HCT116 (cell line): ENCODE measurements at regions not wholly inside any gene's neighbourhood (a gene's known extent, or its start where the extent isn't known, plus 50 kb on each side); places are given as distances from the start of the nearest gene placed in this dataset.

Experiments
- ATAC-seq: fragments of 200-7000 bp; cut with Tn5 transposase; 2 replicates; pipeline ENCODE4 v1.9.1; 2020; ENCODE audit warnings: mild to moderate bottlenecking, moderate library complexity
- BruUV-seq: library from RNA; stranded (reverse); fragments of 400-500 nt; replicated peaks from 2 replicates; lab custom pipeline; 2021; lab: Mats Ljungman, UMichigan
- CTCF ChIA-PET: fragments of 300-600 bp; sonication (Branson Sonifier 250); formaldehyde crosslinking; loops from one replicate; lab custom pipeline; 2021; ENCODE audit warnings: antibody characterized with exemption; lab: Charles Lee
- POLR2A ChIA-PET: fragments of 300-600, 350-600 bp; sonication (Branson Sonifier 250); formaldehyde crosslinking; loops from one replicate; lab custom pipeline; 2021; ENCODE audit warnings: antibody characterized with exemption; lab: Charles Lee
- RAD21 ChIA-PET, 2 experiments: fragments of 300-600 bp; sonication (Branson Sonifier 250); formaldehyde crosslinking; loops; one replicate each; lab custom pipeline; 2023; ENCODE audit warnings: low total read pairs in 2 of 2; ENCODE audit not compliant: uncharacterized antibody in 2 of 2, unreplicated experiment in 2 of 2, low non-redundant PET in 1 of 2; lab: Charles Lee
- DNase-seq: peaks from one replicate; pipeline ENCODE4 v3.0.0-alpha.2; 2010; ENCODE audit warnings: low read depth, low spot score
- H2AFZ ChIP-seq: fragments of 200-600 bp; shearing (Covaris generic), sonication (generic); 2 replicates; pipeline ENCODE4 v1.6.1; 2017; ENCODE audit warnings: low read depth, mixed run types, mixed read lengths, antibody characterized with exemption, low read length; ENCODE audit not compliant: poor library complexity, severe bottlenecking
- H3K27ac ChIP-seq: 2 replicates; pipeline ENCODE4 v1.5.1; 2012; ENCODE audit warnings: low read depth, low read length
- H3K27me3 ChIP-seq: fragments of 200-600 bp; sonication (generic); 2 replicates; pipeline ENCODE4 v1.6.1; 2016; ENCODE audit warnings: mixed run types, low read length, mixed read lengths; ENCODE audit not compliant: insufficient read depth
- H3K36me3 ChIP-seq, 2 experiments: fragments of 200-500 bp in 1 of 2; fragments of 200-600 bp in 1 of 2; sonication (Bioruptor generic) in 1 of 2; sonication (generic) in 1 of 2; 2 replicates each; pipeline versions ENCODE4 v1.5.1 to v1.6.1; 2014 to 2016; ENCODE audit warnings: low read length in 2 of 2, inconsistent platforms in 1 of 2, mixed read lengths in 1 of 2, mixed run types in 1 of 2; ENCODE audit not compliant: insufficient read depth in 2 of 2, control insufficient read depth in 1 of 2
- H3K4me1 ChIP-seq, 2 experiments: fragments of 200-600 bp in 1 of 2; sonication (generic) in 1 of 2; 2 replicates each; pipeline versions ENCODE4 v1.5.1 to v1.6.1; 2012 to 2017; ENCODE audit warnings: low read length in 2 of 2, inconsistent platforms in 1 of 2, mild to moderate bottlenecking in 1 of 2, mixed read lengths in 1 of 2, mixed run types in 1 of 2, moderate library complexity in 1 of 2; ENCODE audit not compliant: insufficient read depth in 2 of 2, control insufficient read depth in 1 of 2
- H3K4me2 ChIP-seq: fragments of 200-600 bp; sonication (generic); 2 replicates; pipeline ENCODE4 v1.6.1; 2017; ENCODE audit warnings: mixed run types, low read length, mixed read lengths
- H3K4me3 ChIP-seq, 2 experiments: fragments of 200-600 bp in 1 of 2; sonication (generic) in 1 of 2; replicated peaks in 1 of 2; 2 replicates each; pipeline ENCODE4 v1.5.1; 2011 to 2016; ENCODE audit warnings: low read length in 2 of 2, control low read depth in 1 of 2, low read depth in 1 of 2, mild to moderate bottlenecking in 1 of 2, mixed read lengths in 1 of 2, mixed run types in 1 of 2
- H3K79me2 ChIP-seq: fragments of 200-600 bp; sonication (generic); 2 replicates; pipeline ENCODE4 v1.6.1; 2017; ENCODE audit warnings: mild to moderate bottlenecking, mixed run types, low read length, moderate library complexity, mixed read lengths; ENCODE audit not compliant: insufficient read depth
- H3K9ac ChIP-seq: fragments of 200-600 bp; sonication (generic); 2 replicates; pipeline ENCODE4 v1.6.1; 2016; ENCODE audit warnings: low read length, mixed read lengths
- H3K9me2 ChIP-seq: fragments of 200-600 bp; sonication (generic), shearing (Covaris generic); 2 replicates; pipeline ENCODE4 v1.6.1; 2017; ENCODE audit warnings: mixed run types, mild to moderate bottlenecking, moderate library complexity; ENCODE audit not compliant: insufficient read depth
- H3K9me3 ChIP-seq, 2 experiments: fragments of 200-500 bp in 1 of 2; fragments of 200-600 bp in 1 of 2; sonication (Bioruptor generic) in 1 of 2; sonication (generic) in 1 of 2; 2 replicates each; pipeline ENCODE4 v1.6.1; 2014 to 2017; ENCODE audit warnings: low read length in 2 of 2, mixed read lengths in 2 of 2, inconsistent platforms in 1 of 2, low read depth in 1 of 2, mild to moderate bottlenecking in 1 of 2, mixed run types in 1 of 2, moderate library complexity in 1 of 2; ENCODE audit not compliant: control insufficient read depth in 1 of 2, insufficient read depth in 1 of 2
- H4K20me1 ChIP-seq: fragments of 200-600 bp; sonication (generic), shearing (Covaris generic); 2 replicates; pipeline ENCODE4 v1.6.1; 2017; ENCODE audit warnings: mixed run types, mild to moderate bottlenecking, moderate library complexity; ENCODE audit not compliant: insufficient read depth
- ATF3 ChIP-seq: IDR thresholded peaks from 2 replicates; pipeline ENCODE4 v1.6.1; 2012
- CBX3 ChIP-seq: IDR thresholded peaks from 2 replicates; pipeline ENCODE4 v1.6.1; 2012; ENCODE audit warnings: low read depth
- ELF1 ChIP-seq: IDR thresholded peaks from 2 replicates; pipeline ENCODE4 v1.6.1; 2012; ENCODE audit warnings: low read depth, borderline replicate concordance
- EZH2phosphoT487 ChIP-seq: fragments of 200-600 bp; IDR thresholded peaks from 2 replicates; pipeline ENCODE4 v1.6.1; 2018; ENCODE audit warnings: antibody characterized with exemption, borderline replicate concordance
- JUND ChIP-seq: IDR thresholded peaks from 2 replicates; pipeline ENCODE4 v1.6.1; 2012
- MAX ChIP-seq: IDR thresholded peaks from 2 replicates; pipeline ENCODE4 v1.6.1; 2012
- POLR2A ChIP-seq: IDR thresholded peaks from 2 replicates; pipeline ENCODE4 v1.7.0; 2011; ENCODE audit warnings: borderline replicate concordance; ENCODE audit not compliant: insufficient read depth, insufficient read length; ENCODE audit errors: extremely low read depth
- POLR2AphosphoS5 ChIP-seq: IDR thresholded peaks from 2 replicates; pipeline ENCODE4 v1.6.1; 2011; ENCODE audit warnings: mild to moderate bottlenecking, low read depth, low read length, moderate library complexity
- RAD21 ChIP-seq: IDR thresholded peaks from 2 replicates; pipeline ENCODE4 v1.6.1; 2012; ENCODE audit warnings: low read depth, mild to moderate bottlenecking
- SIN3A ChIP-seq: IDR thresholded peaks from 2 replicates; pipeline ENCODE4 v1.6.1; 2012; ENCODE audit warnings: low read depth
- SP1 ChIP-seq: IDR thresholded peaks from 2 replicates; pipeline ENCODE4 v1.6.1; 2012; ENCODE audit warnings: low read depth
- SRF ChIP-seq: IDR thresholded peaks from 2 replicates; pipeline ENCODE4 v1.6.1; 2012; ENCODE audit warnings: low read depth
- TCF7L2 ChIP-seq: IDR thresholded peaks from 2 replicates; pipeline ENCODE4 v1.7.0; 2011; ENCODE audit warnings: borderline replicate concordance, inconsistent platforms; ENCODE audit not compliant: insufficient read depth, insufficient read length; ENCODE audit errors: extremely low read depth
- YY1 ChIP-seq: IDR thresholded peaks from 2 replicates; pipeline ENCODE4 v1.6.1; 2011; ENCODE audit warnings: low read length, low read depth, moderate library complexity, mild to moderate bottlenecking; ENCODE audit not compliant: insufficient replicate concordance; ENCODE audit errors: extremely low read depth
- intact Hi-C: fragments of 100-400 bp; cut with micrococcal nuclease; formaldehyde crosslinking; loops from 2 replicates; pipeline ENCODE4 v1.10.0; 2022

DNA sequence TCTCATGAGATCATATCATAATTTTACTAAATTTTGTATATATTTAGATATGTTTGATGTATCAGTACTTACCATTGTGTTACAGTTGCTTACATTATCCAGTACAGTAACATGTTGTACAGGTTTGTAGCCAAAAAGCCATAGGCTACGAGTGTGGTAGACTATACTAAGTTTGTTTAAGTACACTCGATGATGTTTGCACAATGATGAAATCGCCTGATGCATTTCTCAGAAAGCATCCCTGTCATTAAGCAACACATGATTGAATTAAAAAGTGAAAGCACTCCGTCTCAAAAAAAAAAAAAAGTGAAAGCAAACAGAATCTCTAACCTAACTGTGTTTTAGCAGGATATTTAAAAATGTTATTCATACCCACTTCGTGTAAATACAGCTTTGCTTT, 104.9 kb upstream of the TFAP2D start:
- RAD21 ChIA-PET: no interaction called here
- POLR2A ChIA-PET: no interaction called here
- Histone ChIP-seq H3K27me3 (no peaks in the 10 kb centered on the region), H3K9me3 (no peaks in the 10 kb centered on the region; a peak in 2 of 4 replicates), H3K4me2 (no peak overlapping the region), H3K9ac (no peak overlapping the region), H3K4me1 (no peaks in the 10 kb centered on the region), H4K20me1 (no peaks in the 10 kb centered on the region), H3K9me2 (no peaks in the 10 kb centered on the region), H3K27ac (no peak overlapping the region)
- no peak for DNase-seq
- no peak for ATAC-seq
- intact Hi-C loops: no loop called here
- CTCF ChIA-PET: no interaction called here
- TF ChIP-seq POLR2A (no peak), YY1 (no peak), JUND (no peak), RAD21 (no peak), ATF3 (no peak), CBX3 (no peak), ELF1 (no peak), SP1 (no peak), SIN3A (no peak), MAX (no peak), EZH2phosphoT487 (no peak), SRF (no peak), TCF7L2 (no peak), POLR2AphosphoS5 (no peak)
- TF ChIP-seq, all 23 proteins: peak for 0
- no peak overlapping the region for H2AFZ ChIP-seq
- no TSS peak for BruUV-seq
- no peaks in the 10 kb centered on the region for H3K36me3 ChIP-seq
- H3K79me2 ChIP-seq: no peaks in the 10 kb centered on the region
- H3K4me3 ChIP-seq: no peak overlapping the region
